Gastroesophageal sphincter (tissue), 3 donors: ENCODE measurements at regions not wholly inside any gene's neighbourhood (a gene's known extent, or its start where the extent isn't known, plus 50 kb on each side); places are given as distances from the start of the nearest gene placed in this dataset.

ENCODE experiments used
- EP300 ChIP-seq: sonication (generic); formaldehyde crosslinking; IDR thresholded peaks from one replicate; pipeline ENCODE4 v1.6.1; 2017; ENCODE audit warnings: antibody characterized with exemption, mild to moderate bottlenecking
- POLR2A ChIP-seq, 2 donors: fragments of 450-650 bp; IDR thresholded peaks; one replicate each; pipeline ENCODE4 v1.6.1; 2017; ENCODE audit warnings: antibody characterized with exemption in 2 of 2, mild to moderate bottlenecking in 2 of 2, moderate library complexity in 1 of 2
- POLR2AphosphoS5 ChIP-seq: sonication (generic); formaldehyde crosslinking; IDR thresholded peaks from one replicate; pipeline ENCODE4 v1.6.1; 2017; ENCODE audit warnings: antibody characterized with exemption
- TF ChIP-seq, protein P1 (sequence below), 4 experiments: fragments of 200-600 bp in 2 of 4; fragments of 450-650 bp in 2 of 4; sonication (generic) in 1 of 4; IDR thresholded peaks; one replicate each; pipeline ENCODE4 v1.5.1; 2017 to 2019; ENCODE audit warnings: antibody characterized with exemption in 4 of 4, mild to moderate bottlenecking in 2 of 4, moderate library complexity in 2 of 4

DNA sequence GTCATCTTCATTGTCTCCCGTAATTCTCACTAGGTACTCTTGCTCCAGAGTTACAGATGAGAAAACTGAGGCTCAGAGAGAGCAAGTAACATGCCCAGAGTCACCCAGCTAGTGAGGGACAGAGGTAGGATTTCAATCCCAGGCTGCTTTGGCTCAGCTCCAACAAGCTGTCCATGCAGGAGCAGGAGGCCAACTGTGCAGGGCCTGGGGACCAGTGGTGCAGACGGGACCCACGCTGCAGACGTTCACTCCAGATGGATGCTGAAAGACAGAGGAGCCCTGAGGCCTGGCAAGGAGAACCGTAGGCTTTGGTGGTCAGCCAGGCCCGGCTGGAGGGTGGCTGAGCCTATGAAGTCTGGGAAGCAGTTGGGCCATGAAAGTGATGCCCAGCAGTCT is 102.6 kb downstream of the MCFD2 start:
- TF ChIP-seq, protein P1, sequence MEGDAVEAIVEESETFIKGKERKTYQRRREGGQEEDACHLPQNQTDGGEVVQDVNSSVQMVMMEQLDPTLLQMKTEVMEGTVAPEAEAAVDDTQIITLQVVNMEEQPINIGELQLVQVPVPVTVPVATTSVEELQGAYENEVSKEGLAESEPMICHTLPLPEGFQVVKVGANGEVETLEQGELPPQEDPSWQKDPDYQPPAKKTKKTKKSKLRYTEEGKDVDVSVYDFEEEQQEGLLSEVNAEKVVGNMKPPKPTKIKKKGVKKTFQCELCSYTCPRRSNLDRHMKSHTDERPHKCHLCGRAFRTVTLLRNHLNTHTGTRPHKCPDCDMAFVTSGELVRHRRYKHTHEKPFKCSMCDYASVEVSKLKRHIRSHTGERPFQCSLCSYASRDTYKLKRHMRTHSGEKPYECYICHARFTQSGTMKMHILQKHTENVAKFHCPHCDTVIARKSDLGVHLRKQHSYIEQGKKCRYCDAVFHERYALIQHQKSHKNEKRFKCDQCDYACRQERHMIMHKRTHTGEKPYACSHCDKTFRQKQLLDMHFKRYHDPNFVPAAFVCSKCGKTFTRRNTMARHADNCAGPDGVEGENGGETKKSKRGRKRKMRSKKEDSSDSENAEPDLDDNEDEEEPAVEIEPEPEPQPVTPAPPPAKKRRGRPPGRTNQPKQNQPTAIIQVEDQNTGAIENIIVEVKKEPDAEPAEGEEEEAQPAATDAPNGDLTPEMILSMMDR (IDR thresholded peaks at IDR 0.05), result no peak
- TF ChIP-seq POLR2A (IDR thresholded peaks at IDR 0.05), result no peak
- TF ChIP-seq POLR2AphosphoS5, result no peak
- no peak for TF ChIP-seq EP300
